ENCODE measurements at regions not wholly inside any gene's neighbourhood (a gene's known extent, or its start where the extent isn't known, plus 50 kb on each side); places are given as distances from the start of the nearest gene placed in this dataset.

DNA sequence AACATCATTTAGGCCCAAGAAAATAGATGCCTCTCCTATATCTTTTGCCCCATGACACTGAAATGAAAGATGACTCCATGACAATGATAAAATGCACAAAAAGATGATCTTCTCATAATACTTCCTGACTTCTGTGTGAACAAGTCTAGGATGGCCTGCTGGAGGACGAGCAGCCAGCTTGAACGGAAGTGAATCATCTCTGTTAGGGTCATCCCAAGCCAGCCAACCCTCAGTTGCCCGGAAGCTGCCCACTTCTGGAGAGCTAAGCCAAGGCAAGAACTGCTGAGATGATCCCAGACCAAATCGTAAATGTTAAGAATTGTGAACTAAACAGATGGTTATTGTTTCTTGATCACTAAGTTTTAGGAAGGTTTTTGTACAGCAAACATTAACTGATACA, 249.7 kb upstream of the HS3ST5 start:
- in situ Hi-C loops (cut with HindIII; ENCODE audit: low pct_unique_long_range_greater_than_20kb, low sequenced_read_pairs) (no loop called here), intact Hi-C loops (cut with micrococcal nuclease; ENCODE audit: unreplicated experiment) (no loop called here)
- H3K27ac ChIP-seq (ENCODE audit: low read length), result no peak overlapping the region
- H3K27me3 ChIP-seq (ENCODE audit: control insufficient read depth, insufficient read depth, low read length), result no peaks in the 10 kb centered on the region
- POLR2A ChIA-PET, result no interaction called here
- H3K4me3 ChIP-seq (ENCODE audit: low read depth in 2 of 2, low read length in 2 of 2), result no peak overlapping the region
- H3K9me3 ChIP-seq (ENCODE audit: control insufficient read depth, insufficient read depth, low read depth, low read length), result no peaks in the 10 kb centered on the region
- TF ChIP-seq SIN3A (IDR thresholded peaks at IDR 0.05; ENCODE audit: borderline replicate concordance, insufficient read depth, low read depth, low read length), result no peak
- TF ChIP-seq, protein P1, sequence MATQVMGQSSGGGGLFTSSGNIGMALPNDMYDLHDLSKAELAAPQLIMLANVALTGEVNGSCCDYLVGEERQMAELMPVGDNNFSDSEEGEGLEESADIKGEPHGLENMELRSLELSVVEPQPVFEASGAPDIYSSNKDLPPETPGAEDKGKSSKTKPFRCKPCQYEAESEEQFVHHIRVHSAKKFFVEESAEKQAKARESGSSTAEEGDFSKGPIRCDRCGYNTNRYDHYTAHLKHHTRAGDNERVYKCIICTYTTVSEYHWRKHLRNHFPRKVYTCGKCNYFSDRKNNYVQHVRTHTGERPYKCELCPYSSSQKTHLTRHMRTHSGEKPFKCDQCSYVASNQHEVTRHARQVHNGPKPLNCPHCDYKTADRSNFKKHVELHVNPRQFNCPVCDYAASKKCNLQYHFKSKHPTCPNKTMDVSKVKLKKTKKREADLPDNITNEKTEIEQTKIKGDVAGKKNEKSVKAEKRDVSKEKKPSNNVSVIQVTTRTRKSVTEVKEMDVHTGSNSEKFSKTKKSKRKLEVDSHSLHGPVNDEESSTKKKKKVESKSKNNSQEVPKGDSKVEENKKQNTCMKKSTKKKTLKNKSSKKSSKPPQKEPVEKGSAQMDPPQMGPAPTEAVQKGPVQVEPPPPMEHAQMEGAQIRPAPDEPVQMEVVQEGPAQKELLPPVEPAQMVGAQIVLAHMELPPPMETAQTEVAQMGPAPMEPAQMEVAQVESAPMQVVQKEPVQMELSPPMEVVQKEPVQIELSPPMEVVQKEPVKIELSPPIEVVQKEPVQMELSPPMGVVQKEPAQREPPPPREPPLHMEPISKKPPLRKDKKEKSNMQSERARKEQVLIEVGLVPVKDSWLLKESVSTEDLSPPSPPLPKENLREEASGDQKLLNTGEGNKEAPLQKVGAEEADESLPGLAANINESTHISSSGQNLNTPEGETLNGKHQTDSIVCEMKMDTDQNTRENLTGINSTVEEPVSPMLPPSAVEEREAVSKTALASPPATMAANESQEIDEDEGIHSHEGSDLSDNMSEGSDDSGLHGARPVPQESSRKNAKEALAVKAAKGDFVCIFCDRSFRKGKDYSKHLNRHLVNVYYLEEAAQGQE (IDR thresholded peaks at IDR 0.05; ENCODE audit: insufficient read depth in 1 of 2, low read depth in 2 of 2, low read length in 1 of 2), result no peak
- TF ChIP-seq POLR2AphosphoS5 (IDR thresholded peaks at IDR 0.05; ENCODE audit: low read depth, low read length), result no peak
- TF ChIP-seq, protein P2, sequence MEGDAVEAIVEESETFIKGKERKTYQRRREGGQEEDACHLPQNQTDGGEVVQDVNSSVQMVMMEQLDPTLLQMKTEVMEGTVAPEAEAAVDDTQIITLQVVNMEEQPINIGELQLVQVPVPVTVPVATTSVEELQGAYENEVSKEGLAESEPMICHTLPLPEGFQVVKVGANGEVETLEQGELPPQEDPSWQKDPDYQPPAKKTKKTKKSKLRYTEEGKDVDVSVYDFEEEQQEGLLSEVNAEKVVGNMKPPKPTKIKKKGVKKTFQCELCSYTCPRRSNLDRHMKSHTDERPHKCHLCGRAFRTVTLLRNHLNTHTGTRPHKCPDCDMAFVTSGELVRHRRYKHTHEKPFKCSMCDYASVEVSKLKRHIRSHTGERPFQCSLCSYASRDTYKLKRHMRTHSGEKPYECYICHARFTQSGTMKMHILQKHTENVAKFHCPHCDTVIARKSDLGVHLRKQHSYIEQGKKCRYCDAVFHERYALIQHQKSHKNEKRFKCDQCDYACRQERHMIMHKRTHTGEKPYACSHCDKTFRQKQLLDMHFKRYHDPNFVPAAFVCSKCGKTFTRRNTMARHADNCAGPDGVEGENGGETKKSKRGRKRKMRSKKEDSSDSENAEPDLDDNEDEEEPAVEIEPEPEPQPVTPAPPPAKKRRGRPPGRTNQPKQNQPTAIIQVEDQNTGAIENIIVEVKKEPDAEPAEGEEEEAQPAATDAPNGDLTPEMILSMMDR (IDR thresholded peaks at IDR 0.05), result no peak
- no peak for TF ChIP-seq TCF7L2 (IDR thresholded peaks at IDR 0.05; ENCODE audit: low read depth, low read length)
- DNase-seq (ENCODE audit: low read depth, low spot score) (no peak), ATAC-seq (no peak)
- no peaks in the 10 kb centered on the region for H3K4me1 ChIP-seq (ENCODE audit: control insufficient read depth, insufficient read depth, low read length)
- no TSS peak for BruUV-seq (replicated peaks)
- CTCF ChIA-PET, result no interaction called here
- H3K36me3 ChIP-seq (ENCODE audit: control insufficient read depth, insufficient read depth, low read length), result no peaks in the 10 kb centered on the region

DNA sequence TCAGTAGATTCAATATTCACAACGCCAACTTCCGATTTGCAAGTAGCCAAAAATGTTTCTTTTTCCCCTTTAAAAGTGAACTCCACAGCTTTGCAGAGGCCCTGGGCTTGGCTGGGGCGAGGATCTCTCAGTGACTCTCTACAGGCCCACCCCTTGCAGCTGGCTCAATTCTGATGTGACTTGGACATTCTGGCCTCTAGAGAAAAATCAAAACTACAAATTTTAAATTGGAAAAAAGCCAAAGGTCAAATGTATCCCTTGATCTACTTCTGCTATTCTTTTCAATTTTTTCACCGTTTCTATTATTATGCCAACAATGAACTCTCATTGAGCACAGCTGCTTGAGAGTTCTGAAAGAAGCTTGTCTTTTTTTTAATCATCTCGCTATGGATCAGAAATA, 245.9 kb upstream of the HS3ST5 start:
- Histone ChIP-seq H3K36me3 (ENCODE audit: control insufficient read depth, insufficient read depth, low read length) (no peaks in the 10 kb centered on the region), H3K9me3 (ENCODE audit: control insufficient read depth, insufficient read depth, low read depth, low read length) (no peaks in the 10 kb centered on the region), H3K4me3 (ENCODE audit: low read depth in 2 of 2, low read length in 2 of 2) (no peak overlapping the region), H3K27ac (ENCODE audit: low read length) (no peak overlapping the region), H3K27me3 (ENCODE audit: control insufficient read depth, insufficient read depth, low read length) (no peaks in the 10 kb centered on the region), H3K4me1 (ENCODE audit: control insufficient read depth, insufficient read depth, low read length) (no peaks in the 10 kb centered on the region)
- BruUV-seq (replicated peaks), result no TSS peak
- intact Hi-C loops (cut with micrococcal nuclease; ENCODE audit: unreplicated experiment), result no loop called here
- in situ Hi-C loops (cut with HindIII; ENCODE audit: low pct_unique_long_range_greater_than_20kb, low sequenced_read_pairs), result no loop called here
- ChIA-PET CTCF (no interaction called here), POLR2A (no interaction called here)
- TF ChIP-seq, protein P2 (IDR thresholded peaks at IDR 0.05), result no peak
- TF ChIP-seq TCF7L2 (IDR thresholded peaks at IDR 0.05; ENCODE audit: low read depth, low read length) (no peak), POLR2AphosphoS5 (IDR thresholded peaks at IDR 0.05; ENCODE audit: low read depth, low read length) (no peak), SIN3A (IDR thresholded peaks at IDR 0.05; ENCODE audit: borderline replicate concordance, insufficient read depth, low read depth, low read length) (no peak)
- no peak for ATAC-seq
- no peak for DNase-seq (ENCODE audit: low read depth, low spot score)
